ENCODE measurements at regions not wholly inside any gene's neighbourhood (a gene's known extent, or its start where the extent isn't known, plus 50 kb on each side); places are given as distances from the start of the nearest gene placed in this dataset.

GRCh38 chr5:124645396-124645795 lies 101.0 kb downstream of the ZNF608 start:
- Histone ChIP-seq H2BK120ac (ENCODE audit: low read depth, low read length, poor library complexity, severe bottlenecking) (no peak overlapping the region), H3T11ph (ENCODE audit: low read length) (no peak overlapping the region), H3K23me2 (ENCODE audit: insufficient read length, low read depth, low read length, poor library complexity, severe bottlenecking) (no peaks in the 10 kb centered on the region), H3K4me1 (ENCODE audit: insufficient read depth, low read length) (peaks cover 12% of the 10 kb centered on the region; the same call in 1 of the 2 replicates), H3K4ac (ENCODE audit: low read depth, low read length) (no peak overlapping the region), H3K27me3 (ENCODE audit: insufficient read depth, low read length) (no peaks in the 10 kb centered on the region), H2BK5ac (ENCODE audit: insufficient read length, low read length) (no peak overlapping the region), H2AK5ac (ENCODE audit: insufficient read length, low read length) (no peak overlapping the region), H4K5ac (ENCODE audit: insufficient read length, low read depth, low read length) (no peak overlapping the region), H2BK15ac (ENCODE audit: low read depth, low read length) (no peak overlapping the region), H2BK12ac (ENCODE audit: insufficient read length, low read depth, low read length) (no peak overlapping the region), H3K9ac (ENCODE audit: extremely low read depth, insufficient read length, low read length) (no peak overlapping the region), H3K56ac (ENCODE audit: insufficient read length, low read depth, low read length) (no peak overlapping the region), H2AFZ (ENCODE audit: low read length) (no peak overlapping the region), H3K9me3 (ENCODE audit: control insufficient read depth, low read depth, low read length) (no peaks in the 10 kb centered on the region), H4K20me1 (ENCODE audit: control insufficient read depth, insufficient read depth, insufficient read length) (no peaks in the 10 kb centered on the region), H4K91ac (ENCODE audit: insufficient read length, low read depth, low read length) (no peak overlapping the region), H3K79me1 (ENCODE audit: insufficient read depth, low read depth, low read length, poor library complexity, severe bottlenecking) (no peaks in the 10 kb centered on the region), H2BK20ac (ENCODE audit: low read depth, low read length, poor library complexity, severe bottlenecking) (no peak overlapping the region), H4K8ac (replicated peaks; ENCODE audit: insufficient read length, low read depth, low read length) (no peak overlapping the region), H3K18ac (ENCODE audit: insufficient read length, low read depth, low read length) (no peak overlapping the region), H3K14ac (ENCODE audit: insufficient read depth, low read length) (no peak overlapping the region), H3K4me2 (ENCODE audit: insufficient read depth, insufficient read length, low read length) (no peak overlapping the region), H3K23ac (ENCODE audit: insufficient read length, low read depth, low read length) (no peak overlapping the region), H3K27ac (ENCODE audit: insufficient read length, low read depth, low read length) (no peak overlapping the region), H3K79me2 (ENCODE audit: insufficient read depth, low read length) (no peaks in the 10 kb centered on the region)
- TF ChIP-seq CTCF (conservative IDR thresholded peaks at IDR 0.05) = no peak
- Mint-ChIP-seq H3K4me3 (no peak overlapping the region), H3K4me1 (peaks cover 61 to 73% of the 10 kb centered on the region in 2 experiments), H3K27me3 (ENCODE audit: low read depth) (no peaks in the 10 kb centered on the region; the same call in 1 of the 2 replicates), H3K27ac (no peak overlapping the region; a peak in 1 of 7 replicates), H3K9me3 (no peaks in the 10 kb centered on the region), H3K36me3 (ENCODE audit: insufficient read depth in 1 of 3, low read depth in 3 of 3) (peaks cover 52 to 82% (median 70%) of the 10 kb centered on the region in 3 experiments)
- no peak for DNase-seq
- WGBS (ENCODE audit: extremely low coverage, insufficient read length, low lambda C conversion rate) = no CpG with 5 or more reads among the region's 3 CpGs
